SK-N-SH (cell line): ENCODE measurements at regions not wholly inside any gene's neighbourhood (a gene's known extent, or its start where the extent isn't known, plus 50 kb on each side); places are given as distances from the start of the nearest gene placed in this dataset.

Source experiments
- CTCF ChIA-PET: fragments of 300-600, 350-600 bp; formaldehyde crosslinking; extraction: SDS; loops from one replicate; lab custom pipeline; 2021; lab: Yijun Ruan, JAX
- POLR2A ChIA-PET: fragments of 350-600 bp; sonication (Branson Sonifier 250); formaldehyde crosslinking; extraction: SDS; loops from one replicate; lab custom pipeline; 2020; ENCODE audit warnings: antibody characterized with exemption, inconsistent platforms; lab: Yijun Ruan, JAX
- DNase-seq: peaks from one replicate; pipeline ENCODE4 v3.0.0; 2012
- H2AFZ ChIP-seq: fragments of 200-600 bp; sonication (generic); 2 replicates; pipeline ENCODE4 v1.8.1; 2016; ENCODE audit warnings: antibody characterized with exemption, mild to moderate bottlenecking, low read depth
- H3F3A ChIP-seq: fragments of 200-600 bp; sonication (generic); replicated peaks from 2 replicates; pipeline ENCODE3; 2016; ENCODE audit warnings: antibody characterized with exemption, mild to moderate bottlenecking; ENCODE audit not compliant: insufficient read depth
- H3K27ac ChIP-seq, 2 experiments: fragments of 200-500 bp in 1 of 2; fragments of 200-600 bp in 1 of 2; sonication (Bioruptor generic) in 1 of 2; sonication (generic), shearing (Covaris generic) in 1 of 2; 2 replicates each; pipeline versions ENCODE4 v1.5.1 to v1.6.1; 2014 to 2016; ENCODE audit warnings: low read depth in 2 of 2, inconsistent platforms in 1 of 2, low read length in 1 of 2, mild to moderate bottlenecking in 1 of 2, mixed read lengths in 1 of 2
- H3K27me3 ChIP-seq: fragments of 200-600 bp; sonication (generic), shearing (Covaris generic); 2 replicates; pipeline ENCODE4 v1.6.1; 2016; ENCODE audit warnings: mixed run types; ENCODE audit not compliant: insufficient read depth
- H3K36me3 ChIP-seq, 2 experiments: fragments of 200-500 bp in 1 of 2; fragments of 200-600 bp in 1 of 2; sonication (Bioruptor generic) in 1 of 2; sonication (generic) in 1 of 2; replicated peaks in 1 of 2; 2 replicates each; pipeline versions ENCODE3 to v1.5.1; 2014 to 2016; ENCODE audit warnings: low read length in 1 of 2, mild to moderate bottlenecking in 1 of 2; ENCODE audit not compliant: insufficient read depth in 2 of 2, control insufficient read depth in 1 of 2
- H3K4me1 ChIP-seq, 2 experiments: fragments of 200-500 bp in 1 of 2; fragments of 200-600 bp in 1 of 2; sonication (Bioruptor generic) in 1 of 2; sonication (generic), shearing (Covaris generic) in 1 of 2; 2 replicates each; pipeline versions ENCODE4 v1.5.1 to v1.6.1; 2014 to 2016; ENCODE audit warnings: low read depth in 1 of 2, low read length in 1 of 2, mixed run types in 1 of 2; ENCODE audit not compliant: insufficient read depth in 2 of 2, control insufficient read depth in 1 of 2
- H3K4me2 ChIP-seq: fragments of 200-600 bp; sonication (generic), shearing (Covaris generic); 2 replicates; pipeline ENCODE4 v1.6.1; 2017; ENCODE audit warnings: mixed run types
- H3K4me3 ChIP-seq, 2 experiments: fragments of 200-500 bp in 1 of 2; fragments of 200-600 bp in 1 of 2; sonication (Bioruptor generic) in 1 of 2; sonication (generic), shearing (Covaris generic) in 1 of 2; 2 replicates each; pipeline versions ENCODE4 v1.5.1 to v1.8.1; 2014 to 2016; ENCODE audit warnings: low read depth in 2 of 2, inconsistent platforms in 1 of 2, low read length in 1 of 2, mild to moderate bottlenecking in 1 of 2, mixed read lengths in 1 of 2, moderate library complexity in 1 of 2
- H3K79me2 ChIP-seq: fragments of 200-600 bp; sonication (generic); 2 replicates; pipeline ENCODE4 v1.8.1; 2017; ENCODE audit warnings: mild to moderate bottlenecking; ENCODE audit not compliant: insufficient read depth
- H3K9ac ChIP-seq: fragments of 200-600 bp; sonication (generic); 2 replicates; pipeline ENCODE4 v1.6.1; 2017; ENCODE audit warnings: mixed run types
- H3K9me2 ChIP-seq: fragments of 200-600 bp; sonication (generic); 2 replicates; pipeline ENCODE4 v1.6.1; 2017; ENCODE audit warnings: mixed run types
- H3K9me3 ChIP-seq: fragments of 200-600 bp; sonication (generic); 2 replicates; pipeline ENCODE4 v1.6.1; 2017; ENCODE audit warnings: mixed run types, mild to moderate bottlenecking, moderate library complexity
- H4K20me1 ChIP-seq: fragments of 200-600 bp; sonication (generic); 2 replicates; pipeline ENCODE4 v1.6.1; 2017; ENCODE audit warnings: mild to moderate bottlenecking, mixed run types; ENCODE audit not compliant: insufficient read depth
- CTCF ChIP-seq: fragments of 200-600 bp; sonication (generic); IDR thresholded peaks from 2 replicates; pipeline ENCODE4 v1.6.1; 2017; ENCODE audit warnings: antibody characterized with exemption, mild to moderate bottlenecking, moderate library complexity
- ELF1 ChIP-seq: IDR thresholded peaks from 2 replicates; pipeline ENCODE4 v1.4.0; 2012
- EP300 ChIP-seq, 2 experiments: IDR thresholded peaks; 2 replicates each; pipeline versions ENCODE4 v1.4.0 to v1.6.1; 2012; ENCODE audit warnings: borderline replicate concordance in 1 of 2, low read depth in 1 of 2, low read length in 1 of 2
- EZH2phosphoT487 ChIP-seq: fragments of 200-600 bp; sonication (generic); IDR thresholded peaks from 2 replicates; pipeline ENCODE4 v1.6.1; 2017; ENCODE audit warnings: low read depth, mixed run types, mild to moderate bottlenecking, antibody characterized with exemption, moderate library complexity, borderline replicate concordance
- FOSL2 ChIP-seq: IDR thresholded peaks from 2 replicates; pipeline ENCODE4 v1.4.0; 2012; ENCODE audit warnings: low read depth, mild to moderate bottlenecking, moderate library complexity, borderline replicate concordance
- FOXJ3 ChIP-seq: sonication (generic); formaldehyde crosslinking; IDR thresholded peaks from 2 replicates; pipeline ENCODE4 v1.5.1; 2020; ENCODE audit warnings: mild to moderate bottlenecking, missing genetic modification reagents
- FOXM1 ChIP-seq: IDR thresholded peaks from 2 replicates; pipeline ENCODE4 v1.4.0; 2012; ENCODE audit warnings: low read depth, mild to moderate bottlenecking
- GATA2 ChIP-seq: sonication (generic); formaldehyde crosslinking; IDR thresholded peaks from 2 replicates; pipeline ENCODE4 v1.5.0; 2020; ENCODE audit warnings: mild to moderate bottlenecking, missing genetic modification reagents
- IRF3 ChIP-seq: fragments of 150-350 bp; IDR thresholded peaks from 2 replicates; pipeline ENCODE4 v1.6.1; 2016; ENCODE audit warnings: mild to moderate bottlenecking, low read depth, low read length
- MAX ChIP-seq: IDR thresholded peaks from 2 replicates; pipeline ENCODE4 v1.4.0; 2012; ENCODE audit warnings: low read depth
- MEF2A ChIP-seq: IDR thresholded peaks from 2 replicates; pipeline ENCODE4 v1.4.0; 2012; ENCODE audit warnings: low read depth, borderline replicate concordance
- PBX3 ChIP-seq: IDR thresholded peaks from 2 replicates; pipeline ENCODE4; 2012
- POLR2AphosphoS5 ChIP-seq: IDR thresholded peaks from 2 replicates; pipeline ENCODE4 v1.6.1; 2012; ENCODE audit warnings: low read depth, low read length
- RAD21 ChIP-seq: IDR thresholded peaks from 2 replicates; pipeline ENCODE4 v1.6.1; 2012; ENCODE audit warnings: mild to moderate bottlenecking, low read length
- RCOR1 ChIP-seq: fragments of 150-350 bp; IDR thresholded peaks from 2 replicates; pipeline ENCODE4 v1.6.1; 2017; ENCODE audit warnings: antibody characterized with exemption, low read length
- RFX5 ChIP-seq: IDR thresholded peaks from 2 replicates; pipeline ENCODE4 v1.6.1; 2012; ENCODE audit warnings: mild to moderate bottlenecking, improper control_type of control experiment, low read length
- TCF12 ChIP-seq: IDR thresholded peaks from 2 replicates; pipeline ENCODE4 v1.4.0; 2012
- WGBS: methylation state at CpG from one replicate; pipeline ENCODE4 v1.1.6; 2017; ENCODE audit warnings: low lambda C conversion rate; 5-methylcytosine and 5-hydroxymethylcytosine counted together

GRCh38 chr20:40588891-40589290 is 100.1 kb downstream of the MAFB start:
- DNase-seq = no peak
- Histone ChIP-seq H3K36me3 (no peaks in the 10 kb centered on the region), H4K20me1 (no peaks in the 10 kb centered on the region), H3K27ac (no peak overlapping the region), H3K9me3 (no peaks in the 10 kb centered on the region), H3F3A (no peaks in the 10 kb centered on the region), H3K79me2 (no peaks in the 10 kb centered on the region), H2AFZ (no peak overlapping the region), H3K27me3 (no peaks in the 10 kb centered on the region), H3K4me2 (no peak overlapping the region), H3K4me1 (no peaks in the 10 kb centered on the region), H3K4me3 (no peak overlapping the region), H3K9me2 (no peaks in the 10 kb centered on the region), H3K9ac (no peak overlapping the region)
- ChIA-PET CTCF (no interaction called here), POLR2A (no interaction called here)
- 20% methylated on average over 4 of the region's 4 CpGs for WGBS
- no peak for TF ChIP-seq FOSL2
- TF ChIP-seq RFX5 = no peak

GRCh38 chr20:40587038-40587437 is 102.0 kb downstream of the MAFB start:
- H3K79me2 ChIP-seq = no peaks in the 10 kb centered on the region
- H3K9me2 ChIP-seq = no peaks in the 10 kb centered on the region
- H4K20me1 ChIP-seq = no peaks in the 10 kb centered on the region
- 52% methylated on average over 7 of the region's 7 CpGs for WGBS
- H3K9me3 ChIP-seq = no peaks in the 10 kb centered on the region
- H3K4me1 ChIP-seq = no peaks in the 10 kb centered on the region
- H3K36me3 ChIP-seq = no peaks in the 10 kb centered on the region
- POLR2A ChIA-PET = no interaction called here
- TF ChIP-seq CTCF (no peak), RFX5 (no peak), EP300 (IDR thresholded peaks at IDR 0.05; ENCODE audit: borderline replicate concordance in 1 of 2, low read depth in 1 of 2, low read length in 1 of 2) (no peak), PBX3 (no peak), GATA2 (CRISPR knock-in tag) (no peak)
- TF ChIP-seq, all 33 proteins: peak for 0
- no peak overlapping the region for H2AFZ ChIP-seq
- DNase-seq = no peak
- no peak overlapping the region for H3K4me2 ChIP-seq
- no peak overlapping the region for H3K4me3 ChIP-seq
- H3F3A ChIP-seq = no peaks in the 10 kb centered on the region
- H3K27me3 ChIP-seq = no peaks in the 10 kb centered on the region
- no peak overlapping the region for H3K27ac ChIP-seq
- CTCF ChIA-PET = no interaction called here
- no peak overlapping the region for H3K9ac ChIP-seq

- DNase-seq = no peak
- Histone ChIP-seq H3K9ac (no peak overlapping the region), H3K9me2 (no peaks in the 10 kb centered on the region), H3K4me1 (no peaks in the 10 kb centered on the region), H3K27ac (no peak overlapping the region), H4K20me1 (no peaks in the 10 kb centered on the region), H3K4me2 (no peak overlapping the region), H3K27me3 (no peaks in the 10 kb centered on the region; the same call in 1 of the 2 replicates), H3K9me3 (no peaks in the 10 kb centered on the region), H2AFZ (no peak overlapping the region), H3K79me2 (no peaks in the 10 kb centered on the region), H3K36me3 (no peaks in the 10 kb centered on the region), H3F3A (no peaks in the 10 kb centered on the region), H3K4me3 (no peak overlapping the region)
- ChIA-PET CTCF (interaction anchor here (0.9 kb wide), 1 partner anchor 166 kb away, joined by 3 read pairs; no protein-coding TSS in a partner anchor), POLR2A (no interaction called here)
- WGBS = 56% methylated on average over 3 of the region's 3 CpGs
- no peak for TF ChIP-seq MAX
- no peak for TF ChIP-seq RAD21
- TF ChIP-seq FOXM1 = no peak
- no peak for TF ChIP-seq TCF12
- TF ChIP-seq EZH2phosphoT487 = no peak
- no peak for TF ChIP-seq EP300 (IDR thresholded peaks at IDR 0.05; ENCODE audit: borderline replicate concordance in 1 of 2, low read depth in 1 of 2, low read length in 1 of 2)
- no peak for TF ChIP-seq ELF1
- TF ChIP-seq RCOR1 = no peak
- TF ChIP-seq RFX5 = no peak
- no peak for TF ChIP-seq IRF3
- no peak for TF ChIP-seq FOXJ3 (CRISPR knock-in tag)
- TF ChIP-seq MEF2A = no peak
- no peak for TF ChIP-seq POLR2AphosphoS5
Observed at GRCh38 chr20:40584130-40584809, 104.8 kb downstream of the MAFB start.
